GM21381 (cell line): ENCODE measurements at regions not wholly inside any gene's neighbourhood (a gene's known extent, or its start where the extent isn't known, plus 50 kb on each side); places are given as distances from the start of the nearest gene placed in this dataset.
"Not testable (repeated sequence)": the region's sequence is repeated elsewhere in the genome, so short reads cannot be mapped to it uniquely, and the experiment has no call there.

ENCODE experiments used
- ATAC-seq: cut with Tn5 transposase; IDR thresholded peaks from one replicate; pipeline ENCODE4 v1.9.1; 2021; ENCODE audit warnings: mild to moderate bottlenecking, moderate library complexity; ENCODE audit not compliant: unreplicated experiment

DNA sequence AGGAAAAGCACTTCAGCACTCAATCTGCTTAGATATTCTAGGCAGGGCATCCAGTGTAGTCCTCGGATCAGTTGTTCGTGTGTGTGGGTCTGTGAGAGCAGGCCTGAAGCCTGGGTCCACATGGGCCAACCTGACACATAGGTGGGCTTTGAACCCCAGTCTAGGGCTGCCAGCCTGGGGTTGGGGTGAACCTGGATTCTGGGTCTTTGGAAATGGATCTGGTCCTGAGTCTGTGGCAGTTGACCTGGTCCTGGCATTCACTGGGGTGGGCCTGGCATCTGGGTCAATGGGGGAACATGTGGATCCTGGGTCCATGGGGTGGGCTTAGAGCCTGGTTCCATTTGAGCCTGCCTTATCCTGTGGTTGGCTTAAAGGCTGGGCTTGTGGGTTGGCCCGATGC is 492.6 kb upstream of the MAN1A1 start:
- ATAC-seq: no peak

DNA sequence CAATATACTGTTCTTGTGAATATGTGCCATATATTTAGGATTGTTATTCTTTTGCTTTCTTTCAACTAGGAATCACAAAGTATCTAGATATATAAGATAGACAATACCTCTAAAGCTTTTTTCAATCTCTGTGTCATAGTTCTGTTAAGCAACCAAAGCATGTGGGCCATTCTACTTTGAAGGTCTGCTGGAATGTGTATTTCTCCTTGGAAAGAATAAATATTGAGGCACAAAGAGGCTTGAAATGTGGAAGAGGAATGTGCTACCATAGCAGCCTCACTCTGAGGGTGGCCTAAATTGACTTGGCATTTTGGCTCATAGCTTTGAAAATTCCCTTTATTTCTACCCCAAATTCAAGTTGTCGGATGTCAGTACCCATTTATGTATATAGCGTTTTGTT is 488.5 kb upstream of the MAN1A1 start:
- ATAC-seq: no peak

DNA sequence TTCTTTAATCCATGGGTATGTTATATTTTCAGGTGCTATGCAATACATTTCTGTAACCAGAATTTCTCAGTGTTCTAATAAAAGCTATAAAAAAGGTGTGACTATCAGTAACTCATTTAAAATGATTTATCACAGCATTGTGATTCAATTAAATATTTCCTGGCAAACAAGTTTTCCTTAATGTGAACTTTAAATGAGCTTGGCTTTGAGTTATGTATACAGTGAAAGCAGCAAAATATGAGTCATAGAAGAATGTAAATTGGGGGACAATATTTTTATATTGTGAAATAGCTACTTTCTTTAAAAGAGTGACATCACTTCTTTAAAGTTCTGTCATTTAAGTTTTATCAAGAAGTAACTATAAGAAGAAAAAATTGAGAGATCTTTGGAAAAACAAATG is 484.9 kb upstream of the MAN1A1 start:
- no peak for ATAC-seq

DNA sequence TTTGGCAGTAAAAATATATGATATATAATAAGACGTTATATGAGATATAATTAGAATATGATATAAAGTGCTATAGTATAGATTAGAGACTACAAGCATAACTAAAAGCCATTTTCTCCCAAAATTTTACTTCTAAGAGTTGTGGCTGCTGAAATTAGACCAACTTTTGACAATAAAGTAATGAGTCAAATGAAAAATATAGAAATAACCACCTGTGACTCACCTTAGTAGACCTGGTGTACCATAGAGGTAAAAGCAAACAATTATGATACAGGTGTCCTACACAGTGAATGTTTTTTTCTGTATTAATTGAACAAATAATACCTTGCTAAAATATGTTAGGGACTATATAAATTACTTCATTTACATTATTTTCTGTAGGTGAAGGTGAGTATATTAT is 482.9 kb upstream of the MAN1A1 start:
- no peak for ATAC-seq

DNA sequence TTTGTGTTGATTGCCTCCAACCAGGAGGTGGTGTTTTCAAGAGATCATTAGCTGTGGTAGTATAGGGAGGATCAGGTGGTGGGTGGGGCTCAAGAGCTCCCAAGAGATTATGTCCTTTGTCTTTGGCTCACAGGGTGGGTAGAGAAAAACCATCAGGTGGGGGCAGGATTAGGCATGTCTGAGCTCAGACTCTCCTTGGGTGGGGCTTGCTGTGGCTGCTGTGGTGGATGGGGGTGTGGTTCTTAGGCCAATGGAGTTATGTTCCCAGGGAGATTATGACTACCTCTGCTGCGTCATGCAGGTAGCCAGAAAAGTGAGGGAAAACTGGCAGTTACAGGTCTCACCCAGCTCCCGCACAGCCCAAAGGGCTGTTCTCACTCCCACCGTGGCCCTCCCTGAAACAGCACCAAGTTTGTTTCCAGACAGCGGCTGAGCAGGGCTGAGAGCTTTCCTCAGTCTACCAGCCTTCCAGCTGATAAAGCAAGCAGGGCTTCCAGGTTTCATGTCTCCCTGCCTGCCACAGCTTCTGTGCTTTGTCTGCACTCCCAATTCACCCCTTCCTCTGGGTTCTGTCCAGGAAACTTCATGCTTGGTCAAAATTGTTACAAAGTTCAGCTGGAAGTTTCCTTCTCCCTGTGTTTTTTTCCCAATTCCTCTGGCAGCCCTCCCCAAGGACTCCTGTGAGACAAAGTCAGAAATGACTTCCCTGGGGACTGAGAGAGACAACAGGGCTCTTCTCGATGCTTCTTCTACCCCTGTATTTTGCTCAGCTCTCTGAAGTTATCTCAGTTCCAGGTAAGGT is 481.1 kb upstream of the MAN1A1 start:
- ATAC-seq: no peak

DNA sequence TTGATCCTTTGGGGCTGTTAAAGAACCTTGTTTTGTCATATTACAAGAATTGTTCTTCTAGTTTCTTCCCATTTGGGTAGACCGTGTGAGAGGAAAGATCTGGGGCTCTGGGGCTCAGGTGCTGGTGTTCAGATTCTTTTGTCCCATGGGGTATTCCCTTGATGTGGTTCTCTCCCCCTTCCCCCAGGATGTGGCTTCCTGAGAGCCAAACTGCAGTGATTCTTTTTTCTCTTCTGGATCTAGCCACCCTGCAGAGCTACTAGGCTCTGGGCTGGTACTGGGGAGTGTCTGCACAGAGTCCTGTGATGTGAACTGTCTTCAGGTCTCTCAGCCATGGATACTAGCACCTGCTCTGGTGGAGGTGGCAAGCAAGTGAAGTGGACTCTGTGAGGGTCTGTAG is 480.5 kb upstream of the MAN1A1 start:
- no peak for ATAC-seq

DNA sequence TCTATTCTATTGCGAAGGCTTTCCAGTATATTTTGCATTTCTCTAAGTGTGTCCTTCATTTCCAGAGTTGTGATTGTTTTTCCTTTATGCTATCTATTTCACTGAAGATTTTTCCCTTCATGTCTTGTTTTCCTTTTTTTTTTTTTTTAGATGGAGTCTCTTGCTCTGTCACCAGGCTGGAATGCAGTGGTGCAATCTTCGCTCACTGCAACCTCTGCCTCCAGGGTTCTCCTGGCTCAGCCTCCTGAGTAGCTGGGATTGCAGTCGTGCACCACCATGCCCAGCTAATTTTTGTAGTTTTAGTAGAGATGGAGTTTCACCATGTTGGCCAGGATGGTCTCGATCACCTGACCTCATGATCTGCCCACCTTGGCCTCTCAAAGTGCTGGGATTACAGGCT is 479.9 kb upstream of the MAN1A1 start:
- not testable (repeated sequence) for ATAC-seq

DNA sequence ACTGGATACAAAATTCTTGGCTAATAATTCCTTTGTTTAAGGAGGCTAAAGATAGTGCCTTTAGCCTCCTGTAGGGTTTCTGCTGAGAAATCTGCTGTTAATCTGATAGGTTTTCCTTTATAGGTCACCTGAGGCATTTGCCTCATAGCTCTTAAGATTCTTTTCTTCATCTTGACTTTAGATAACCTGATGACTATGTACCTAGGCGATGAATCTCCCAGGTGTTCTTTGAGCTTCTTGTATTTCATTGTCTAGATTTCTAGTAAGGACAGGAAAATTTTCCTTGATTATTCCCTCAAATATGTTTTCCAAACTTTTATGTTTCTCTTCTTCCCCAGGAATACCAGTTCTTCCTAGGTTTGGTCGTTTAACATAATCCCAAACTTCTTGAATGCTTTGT is 479.4 kb upstream of the MAN1A1 start:
- no peak for ATAC-seq

DNA sequence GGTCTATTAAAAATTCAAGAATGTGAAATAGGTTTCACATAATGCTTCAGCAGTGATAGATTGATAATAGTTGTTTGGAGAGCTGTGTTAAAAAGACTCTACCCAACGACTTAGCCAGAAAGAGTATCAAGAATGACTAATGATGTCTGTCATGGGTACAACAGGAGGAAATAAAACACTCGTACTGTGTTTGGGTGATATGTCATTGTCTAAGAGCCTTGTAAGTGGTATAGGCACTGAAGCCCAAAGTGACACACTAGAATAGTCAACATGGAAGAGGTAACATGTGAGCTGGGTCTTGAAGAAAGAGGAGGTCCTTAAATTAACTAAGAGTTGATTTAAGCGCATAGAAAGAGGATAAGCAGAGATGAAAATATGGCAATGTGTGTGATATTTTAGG is 471.8 kb upstream of the MAN1A1 start:
- no peak for ATAC-seq

DNA sequence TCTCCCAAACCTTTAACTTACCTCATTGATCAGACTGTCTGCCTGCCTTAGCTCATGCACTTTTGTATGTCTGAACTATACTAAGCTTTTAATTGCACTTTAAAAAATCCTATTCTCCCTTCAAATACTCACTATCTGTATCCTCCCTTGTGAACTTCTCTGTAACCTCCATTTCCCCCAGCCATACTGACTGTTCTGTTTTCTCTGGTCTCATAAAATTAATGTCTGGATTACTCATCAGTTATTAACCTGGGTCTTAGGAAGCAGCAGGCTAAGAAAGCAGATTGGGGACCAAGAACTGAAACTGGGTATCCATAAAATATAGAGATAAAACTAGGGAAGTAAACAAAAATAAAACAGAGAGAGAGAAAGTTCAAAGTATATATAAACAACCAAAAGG is 469.3 kb upstream of the MAN1A1 start:
- ATAC-seq: no peak

DNA sequence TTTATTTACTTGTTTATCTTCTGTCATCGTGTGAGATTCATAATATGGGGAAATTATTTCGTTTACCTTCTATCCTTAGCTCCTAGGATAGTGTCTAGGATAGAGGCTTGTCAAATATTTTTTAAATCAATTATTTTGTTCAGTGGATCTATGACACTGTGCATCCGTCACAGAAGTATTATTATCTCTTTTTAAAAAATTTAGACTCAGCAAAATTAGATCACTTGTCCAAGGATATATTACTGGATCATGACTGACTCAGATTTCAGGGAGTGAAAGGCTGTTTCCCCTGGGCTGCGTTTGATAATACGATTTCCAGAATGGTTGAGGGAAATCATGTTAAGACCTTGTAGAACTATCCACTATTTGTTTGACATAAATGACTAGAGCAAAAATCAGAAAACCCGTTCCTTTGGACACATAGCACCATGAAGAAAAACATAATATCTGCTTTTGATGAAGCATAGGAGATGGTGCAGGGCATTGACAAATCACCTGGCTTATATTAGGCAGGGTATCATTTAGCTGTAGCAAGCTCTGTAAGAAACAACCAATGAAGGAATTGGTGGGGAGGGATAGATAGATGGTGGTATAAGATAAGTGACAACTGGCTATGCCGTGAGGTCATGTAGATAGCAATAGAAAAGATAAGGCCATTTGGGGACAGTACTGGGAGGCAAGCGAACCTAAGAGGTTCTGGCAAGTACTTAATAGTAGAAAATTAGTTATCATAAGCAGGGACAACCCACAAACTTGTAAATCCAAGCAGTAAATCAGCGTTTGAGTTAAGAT is 465.2 kb upstream of the MAN1A1 start:
- ATAC-seq: no peak

DNA sequence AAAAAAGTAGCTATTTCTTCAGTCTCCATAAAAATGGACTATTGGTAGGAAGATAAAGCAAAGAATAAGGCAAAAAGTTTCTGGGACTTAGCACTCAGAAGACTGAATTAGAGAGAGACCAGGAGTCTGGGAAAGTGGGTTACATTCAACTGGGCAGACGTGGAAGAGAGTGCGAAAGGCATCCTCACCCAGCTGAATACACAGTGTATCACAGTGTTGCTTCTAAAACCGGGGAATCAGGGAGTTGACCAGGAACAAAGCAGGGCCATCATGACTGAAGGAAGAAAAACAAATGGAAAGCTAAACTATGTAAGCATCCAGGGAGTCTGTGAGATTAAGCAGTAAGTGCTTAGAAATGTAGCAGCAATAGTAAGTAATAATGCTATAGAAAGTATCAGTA is 452.9 kb upstream of the MAN1A1 start:
- no peak for ATAC-seq

DNA sequence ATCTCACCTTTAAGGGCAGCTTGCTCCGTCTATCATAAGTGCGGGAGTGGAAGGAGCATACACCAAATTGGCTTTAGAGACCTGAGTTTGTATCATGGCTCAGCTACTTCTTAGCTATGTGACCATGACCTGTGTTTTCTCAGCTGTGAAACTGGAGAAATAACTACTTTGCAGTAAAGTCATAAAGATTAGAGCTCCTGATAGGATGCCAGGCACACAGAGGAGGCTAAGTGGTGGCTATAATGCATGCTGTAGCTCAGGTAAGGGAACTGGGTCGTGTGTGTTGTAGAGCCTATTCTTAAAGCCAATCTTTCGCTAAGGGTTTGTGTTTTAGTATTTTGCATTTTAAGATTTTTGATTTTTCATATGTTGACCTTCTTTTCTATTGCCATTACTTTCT is 451.5 kb upstream of the MAN1A1 start:
- ATAC-seq: no peak

DNA sequence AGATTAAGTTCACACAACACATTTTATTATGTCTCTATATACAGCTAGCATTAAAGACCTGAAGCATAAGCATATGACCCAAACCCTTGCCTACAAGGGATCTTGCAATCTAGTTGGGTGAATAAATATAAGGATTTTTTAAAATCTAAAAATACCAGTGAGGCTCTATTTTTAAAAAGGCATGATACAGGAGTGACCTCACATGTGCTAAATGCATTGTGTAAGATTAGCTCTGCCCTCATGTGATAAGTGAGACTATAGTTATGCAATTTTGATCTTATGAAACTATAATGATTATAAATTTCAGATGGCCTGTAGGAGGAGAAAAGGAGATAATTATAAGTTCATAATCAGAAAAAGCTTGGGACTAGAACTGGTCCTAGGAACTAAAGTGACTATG is 451.0 kb upstream of the MAN1A1 start:
- ATAC-seq: no peak

DNA sequence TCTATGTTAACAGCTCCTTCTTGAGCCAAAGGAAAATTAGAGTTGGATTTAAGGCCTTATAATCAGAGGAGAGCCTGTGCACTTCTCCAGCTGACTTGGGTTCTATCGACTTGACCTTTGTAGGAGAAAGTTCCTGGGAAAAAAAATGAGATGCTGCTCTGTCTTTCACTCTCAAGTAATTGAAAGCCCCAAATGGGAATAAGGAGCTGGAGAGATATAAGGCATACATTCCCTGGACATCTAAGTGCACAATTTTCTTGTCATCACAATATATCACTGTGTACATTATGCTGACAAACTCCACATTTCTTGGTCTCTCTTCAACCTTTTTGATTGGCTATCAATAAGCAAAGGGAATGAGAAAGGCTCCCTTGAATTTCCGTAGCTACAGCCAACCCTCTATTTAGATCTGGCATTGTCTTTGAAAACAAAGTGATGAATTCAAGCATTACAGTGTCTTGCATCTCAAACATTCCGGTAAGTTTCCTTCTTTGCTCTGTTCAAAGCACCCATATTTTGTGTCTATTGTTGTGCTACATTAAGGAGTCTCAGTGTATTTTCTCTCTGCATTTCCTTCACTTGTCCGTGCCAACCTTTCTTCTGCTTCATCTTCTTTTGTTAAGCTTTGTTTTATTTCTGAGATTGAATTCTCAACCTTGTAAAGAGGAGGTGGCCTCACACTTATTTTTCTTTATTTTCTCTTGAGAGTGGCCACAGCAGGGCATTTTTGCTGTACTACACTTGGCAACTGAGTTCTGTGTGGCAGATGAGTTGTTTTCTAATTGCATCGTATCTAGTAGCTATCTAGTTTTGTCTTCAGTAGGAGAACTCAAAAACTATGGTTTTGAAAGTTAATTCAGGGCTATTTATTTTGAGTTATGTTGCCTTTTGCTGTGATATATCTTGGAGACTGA is 450.3 kb upstream of the MAN1A1 start:
- ATAC-seq: no peak

DNA sequence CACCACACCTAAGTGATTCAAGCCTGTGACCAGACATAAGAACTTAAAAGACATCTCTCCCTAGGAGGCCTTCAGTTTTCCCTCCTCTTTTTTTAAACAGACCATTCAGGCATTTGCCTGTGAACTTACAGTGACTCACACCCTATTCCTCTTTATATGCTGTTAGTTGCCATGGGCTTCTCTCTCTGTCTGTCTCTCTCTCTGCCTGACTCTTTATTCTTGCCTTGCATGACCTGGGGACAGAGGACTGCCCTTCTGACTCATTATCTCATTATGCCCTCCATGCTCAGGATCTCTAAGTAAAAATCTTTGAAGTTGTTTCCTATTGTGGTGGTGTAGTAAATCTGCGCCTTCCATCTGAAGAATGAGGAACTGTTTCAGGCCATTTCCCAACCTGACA is 442.2 kb upstream of the MAN1A1 start:
- ATAC-seq: no peak

DNA sequence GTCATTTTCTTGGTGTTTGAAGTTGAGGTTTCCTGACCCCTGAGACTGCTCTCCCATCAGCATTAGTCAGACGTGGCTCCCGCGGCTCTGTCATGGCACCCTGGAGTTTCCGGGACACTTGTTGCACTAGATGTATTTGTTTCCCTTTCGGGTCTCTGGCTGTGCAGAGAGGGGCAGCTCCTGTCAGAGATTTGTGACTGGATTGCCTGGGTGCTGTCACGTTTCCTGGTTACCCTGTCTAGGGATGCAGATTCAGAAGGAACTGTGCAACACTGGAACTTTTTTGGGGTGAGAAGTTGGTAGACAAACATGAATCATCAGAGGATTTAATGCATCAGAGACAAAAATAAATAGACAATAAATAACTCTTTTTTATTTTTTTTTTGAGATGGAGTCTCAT is 431.8 kb upstream of the MAN1A1 start:
- ATAC-seq: no peak

DNA sequence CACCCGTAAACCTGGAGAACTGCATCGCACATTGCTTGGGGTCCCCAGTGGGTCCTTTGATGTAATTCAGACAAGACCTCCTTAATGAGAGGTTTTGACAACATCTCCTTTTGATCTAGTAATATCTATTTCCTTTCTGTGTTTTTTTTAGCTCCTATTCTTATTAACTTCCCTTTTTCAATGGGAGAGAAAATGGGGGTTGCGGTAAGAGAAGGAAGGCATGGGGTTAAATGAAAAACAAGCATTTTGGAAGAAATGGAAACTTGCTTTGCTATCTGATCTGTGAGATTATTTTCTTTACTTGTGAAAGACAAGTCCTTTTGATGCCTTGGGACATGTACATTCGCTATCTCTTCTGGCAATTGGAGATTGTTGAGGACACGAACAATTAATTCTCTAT is 418.6 kb upstream of the MAN1A1 start:
- no peak for ATAC-seq

DNA sequence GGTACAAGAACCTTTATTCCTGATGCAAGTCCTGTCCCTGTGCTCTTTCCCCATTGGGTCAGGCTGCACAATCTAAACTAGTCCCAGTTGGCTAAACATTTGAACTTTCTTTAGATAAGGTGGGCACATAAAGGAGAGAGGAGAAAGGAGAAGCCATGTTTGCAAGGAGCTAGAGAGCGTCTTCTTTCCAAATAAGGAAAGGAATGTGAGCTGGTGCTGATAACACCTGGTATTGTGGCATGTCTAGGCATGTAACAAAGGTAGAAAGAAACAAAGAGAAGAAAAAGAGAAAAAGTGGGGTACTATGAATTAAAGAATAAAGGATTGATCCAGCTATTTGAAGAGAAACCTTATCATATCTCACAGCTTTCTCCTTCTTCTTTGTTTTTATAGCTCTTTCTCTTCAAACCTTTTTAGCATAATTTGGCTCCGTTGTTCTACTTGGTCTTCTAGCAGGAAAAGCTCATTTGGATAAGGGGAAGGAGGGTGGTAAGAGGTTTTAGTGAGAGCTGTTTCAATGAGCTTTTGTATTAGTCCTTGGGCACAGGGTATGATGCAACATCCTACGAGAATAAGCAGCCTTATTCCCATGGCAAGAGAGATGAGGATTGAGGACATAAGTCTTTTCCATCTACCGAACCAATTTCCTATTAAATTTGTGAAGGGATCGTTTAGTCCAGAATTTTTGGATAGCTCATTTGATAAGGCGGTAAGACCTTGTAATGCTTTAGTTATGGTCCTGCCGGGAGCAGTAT is 415.5 kb upstream of the MAN1A1 start:
- ATAC-seq: no peak

DNA sequence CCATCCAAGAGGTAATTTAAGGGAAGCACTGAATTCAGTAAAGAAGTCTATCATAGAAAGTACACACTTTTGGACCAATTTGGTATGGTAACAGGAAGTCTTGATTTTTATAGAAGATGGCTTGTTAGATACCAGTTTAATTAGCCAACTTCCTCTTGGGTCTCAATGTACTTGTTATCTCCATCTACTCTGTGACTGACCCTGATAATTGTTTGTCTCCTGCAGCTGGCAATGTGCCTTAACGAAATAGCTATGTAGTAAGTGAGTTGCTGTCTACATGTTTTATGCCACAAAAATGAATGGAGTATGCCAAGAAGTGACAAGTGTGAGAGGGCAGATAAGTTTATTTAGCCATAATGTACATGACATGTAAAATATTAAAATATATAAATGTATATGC is 410.5 kb upstream of the MAN1A1 start:
- no peak for ATAC-seq

DNA sequence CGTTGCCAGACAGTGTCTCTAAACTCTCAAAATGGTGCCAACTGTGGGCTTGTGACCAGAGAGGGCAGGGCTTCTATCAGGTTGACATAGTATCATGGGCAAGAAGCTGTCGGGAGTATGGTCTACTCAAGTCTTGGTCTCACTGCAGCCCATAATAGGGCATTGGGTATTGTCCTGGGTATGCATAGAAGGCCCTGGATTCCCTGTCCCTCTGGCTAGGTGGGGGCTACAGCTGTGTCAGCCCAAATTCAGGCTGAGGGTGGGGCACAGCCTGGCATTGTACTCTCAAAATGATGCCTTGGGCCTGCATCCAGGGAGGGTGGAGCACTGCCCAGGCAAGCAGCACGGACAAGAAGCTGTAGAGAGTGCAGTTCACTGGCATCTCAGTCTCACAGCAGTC is 408.8 kb upstream of the MAN1A1 start:
- ATAC-seq: no peak
